LHCN-M2 (cell line): ENCODE measurements at regions not wholly inside any gene's neighbourhood (a gene's known extent, or its start where the extent isn't known, plus 50 kb on each side); places are given as distances from the start of the nearest gene placed in this dataset.
"Not testable (repeated sequence)": the region's sequence is repeated elsewhere in the genome, so short reads cannot be mapped to it uniquely, and the experiment has no call there.

Experiments used
- DNase-seq: peaks from one replicate; pipeline ENCODE4 v3.0.0-alpha.2; 2012; ENCODE audit warnings: low read depth

GRCh38 chr2:77834360-77835002 is 312.3 kb upstream of the LRRTM4 start:
- DNase-seq = peak; percentile 4

GRCh38 chr2:77838441-77838840 is 316.3 kb upstream of the LRRTM4 start:
- DNase-seq = no peak

GRCh38 chr2:77839102-77839501 is 316.9 kb upstream of the LRRTM4 start:
- DNase-seq = no peak

DNA sequence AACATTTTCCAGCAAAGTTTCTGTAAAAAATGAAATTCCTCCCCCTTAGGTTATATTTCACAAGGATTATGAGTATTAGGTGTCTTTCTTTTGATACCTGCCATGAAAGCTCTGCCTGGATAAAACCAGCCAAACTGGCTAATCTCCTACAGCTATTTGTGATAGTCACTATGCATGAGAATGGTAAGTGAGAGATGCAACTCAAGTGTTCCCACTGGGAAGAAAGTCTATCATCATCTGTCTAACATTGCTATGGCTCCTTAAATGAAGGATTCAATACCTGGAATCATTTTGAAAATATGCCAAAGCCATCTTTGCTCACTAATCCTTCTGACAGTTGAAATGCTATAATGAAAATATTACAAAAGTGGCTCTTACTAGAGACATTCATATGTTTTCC is 339.9 kb upstream of the LRRTM4 start:
- no peak for DNase-seq

DNA sequence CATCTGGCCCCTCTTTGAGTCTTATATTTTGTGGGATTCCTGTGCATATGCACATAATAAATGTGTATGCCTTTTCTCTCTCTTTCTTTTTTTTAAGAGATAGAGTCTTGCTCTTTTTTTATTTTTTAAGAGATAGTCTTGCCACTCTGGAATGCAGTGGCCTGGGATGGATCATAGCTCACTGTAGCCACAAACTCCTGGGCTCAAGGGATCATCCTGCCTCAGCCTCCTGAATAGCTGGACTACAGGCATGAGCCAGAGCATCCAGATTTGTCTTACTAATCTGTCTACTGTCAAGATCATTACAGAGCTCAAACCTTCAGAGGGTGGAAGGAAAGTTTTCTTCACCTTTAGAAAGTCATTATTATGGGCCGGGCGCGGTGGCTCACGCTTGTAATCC is 342.2 kb upstream of the LRRTM4 start:
- no peak for DNase-seq

DNA sequence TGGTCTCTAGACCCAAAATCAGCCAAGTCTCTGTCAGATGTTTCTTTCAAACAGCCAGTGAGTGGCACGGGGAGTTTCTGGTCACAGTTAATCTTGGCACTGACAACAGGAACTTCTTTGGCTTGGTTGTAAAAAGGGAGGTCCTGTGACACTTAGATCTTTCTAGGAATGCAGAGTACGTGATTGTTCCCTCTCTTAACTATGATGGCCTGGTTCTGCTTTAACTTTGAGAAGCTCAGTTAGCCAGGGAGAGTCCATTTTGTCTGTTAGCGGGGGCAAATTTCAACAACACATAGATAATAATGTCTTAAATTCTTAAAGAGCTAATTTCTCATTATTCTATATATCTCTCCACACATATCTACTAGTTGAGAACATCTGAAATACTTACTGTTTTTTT is 344.5 kb upstream of the LRRTM4 start:
- DNase-seq = no peak

DNA sequence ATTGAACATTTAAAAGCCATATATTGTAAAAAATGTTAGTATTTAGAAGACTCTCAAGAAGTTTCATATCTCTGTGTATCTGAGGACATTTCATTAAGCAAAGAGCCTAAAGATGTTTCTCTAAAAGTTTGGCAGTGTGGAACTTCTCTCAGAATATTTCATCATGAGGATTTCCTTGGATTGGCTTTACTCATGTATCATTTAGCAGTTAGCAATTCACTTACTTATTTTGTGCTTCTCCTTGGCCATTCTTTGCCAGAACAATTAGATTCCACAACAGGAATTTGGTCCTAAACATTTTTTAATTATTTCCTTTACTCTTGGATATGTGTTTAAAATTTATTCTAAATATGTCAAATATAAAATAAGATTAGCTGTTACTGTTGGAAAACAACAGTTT is 345.0 kb upstream of the LRRTM4 start:
- DNase-seq = no peak

- no peak for DNase-seq
Measured at GRCh38 chr2:77873506-77873905, 351.3 kb upstream of the LRRTM4 start.

DNA sequence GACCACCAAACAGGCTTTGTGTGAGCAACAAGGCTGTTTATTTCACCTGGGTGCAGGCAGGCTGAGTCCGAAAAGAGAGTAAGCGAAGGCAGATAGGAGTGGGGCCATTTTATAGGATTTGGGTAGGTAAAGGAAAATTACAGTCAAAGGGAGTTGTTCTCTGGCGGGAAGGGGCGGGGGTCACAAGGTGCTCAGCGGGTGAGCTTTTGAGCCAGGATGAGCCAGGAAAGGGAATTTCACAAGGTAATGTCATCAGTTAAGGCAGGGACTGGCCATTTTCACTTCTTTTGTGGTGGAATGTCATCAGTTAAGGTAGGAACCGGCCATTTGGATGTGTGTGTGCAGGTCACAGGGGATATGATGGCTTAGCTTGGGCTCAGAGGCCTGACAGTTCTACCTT is 378.0 kb upstream of the LRRTM4 start:
- DNase-seq = not testable (repeated sequence)

DNA sequence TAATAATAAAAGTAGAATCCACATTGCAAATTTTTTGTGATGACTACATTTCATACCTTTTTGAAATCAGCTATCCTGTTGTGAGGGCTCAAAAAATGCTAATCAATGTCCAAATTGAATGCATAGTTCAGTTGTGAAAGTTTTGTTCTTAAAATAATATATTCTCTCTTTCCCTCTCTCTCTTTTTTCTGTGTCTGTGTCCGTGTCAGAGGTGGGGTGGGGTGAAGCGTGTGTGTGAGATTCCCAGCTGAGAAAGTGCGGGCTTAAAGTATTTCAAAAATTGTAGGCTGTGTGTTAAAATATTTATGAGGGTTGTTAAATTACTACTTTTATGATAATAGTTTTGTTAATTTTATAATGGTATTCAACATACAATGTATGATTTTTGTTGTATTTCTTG is 388.0 kb upstream of the LRRTM4 start:
- DNase-seq = no peak

- DNase-seq = no peak
Measured at GRCh38 chr2:77920838-77921366, 398.7 kb upstream of the LRRTM4 start.

- DNase-seq = no peak
Measured at GRCh38 chr2:77922567-77922966, 400.4 kb upstream of the LRRTM4 start.

- no peak for DNase-seq
Measured at GRCh38 chr2:77937366-77937765, 415.2 kb upstream of the LRRTM4 start.

DNA sequence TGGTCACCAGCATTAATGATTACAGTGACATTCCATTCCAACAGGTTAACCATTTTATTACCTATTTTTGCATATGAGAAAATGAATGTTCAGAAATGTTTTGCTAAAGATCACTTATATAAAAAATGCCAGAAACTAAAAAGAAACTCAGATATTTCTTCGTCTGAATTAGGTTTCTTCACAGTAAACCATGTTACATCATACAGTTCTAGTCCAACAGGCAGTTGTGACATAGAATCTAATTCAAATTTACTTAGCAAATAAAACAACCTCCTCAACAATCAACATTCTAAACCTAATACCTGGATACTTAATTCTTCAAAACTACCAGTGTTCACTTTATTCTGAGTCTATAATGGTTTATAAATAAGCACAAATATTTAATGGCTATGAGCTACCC is 416.3 kb upstream of the LRRTM4 start:
- DNase-seq = no peak

DNA sequence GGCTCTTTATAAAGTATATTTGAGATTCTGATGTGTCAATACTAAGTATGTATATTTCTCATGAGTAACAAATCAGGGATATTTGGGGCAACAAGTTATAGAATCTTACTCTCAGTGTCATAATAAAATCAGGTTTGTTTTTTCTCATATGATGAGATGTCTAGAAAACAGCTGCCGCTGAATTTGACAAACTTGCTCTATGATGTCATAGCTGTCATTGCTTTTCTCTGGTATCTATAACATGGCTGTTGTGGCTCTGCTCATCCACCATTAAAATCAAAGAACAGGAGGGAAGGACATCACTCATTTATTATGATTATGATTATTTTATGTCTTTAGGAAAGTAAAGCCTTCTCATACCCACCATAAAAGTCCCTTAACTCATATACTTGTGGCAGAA is 417.2 kb upstream of the LRRTM4 start:
- no peak for DNase-seq

DNA sequence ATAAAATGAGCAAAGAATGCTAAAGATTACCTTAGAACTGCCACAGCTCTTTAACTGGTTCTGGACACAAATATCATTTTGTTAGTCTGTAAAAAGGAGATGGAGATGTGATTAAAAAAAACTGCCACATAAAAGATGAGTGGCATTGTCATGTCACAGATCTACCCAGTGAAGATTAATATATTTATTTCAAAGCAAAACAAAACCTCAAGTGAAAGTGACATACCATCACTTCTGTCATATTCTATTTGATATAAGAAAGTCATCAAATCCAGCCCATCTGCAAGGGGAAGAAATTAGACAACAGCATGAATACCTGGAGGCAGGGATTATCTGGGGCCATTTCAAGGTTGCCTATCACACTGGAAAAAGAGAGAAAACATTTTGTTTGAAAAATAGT is 417.6 kb upstream of the LRRTM4 start:
- no peak for DNase-seq

- no peak for DNase-seq
Measured at GRCh38 chr2:77954931-77955330, 432.8 kb upstream of the LRRTM4 start.

GRCh38 chr2:77962943-77963342 is 440.8 kb upstream of the LRRTM4 start:
- DNase-seq = no peak

- no peak for DNase-seq
Measured at GRCh38 chr2:77977471-77978063, 455.4 kb upstream of the LRRTM4 start.

DNA sequence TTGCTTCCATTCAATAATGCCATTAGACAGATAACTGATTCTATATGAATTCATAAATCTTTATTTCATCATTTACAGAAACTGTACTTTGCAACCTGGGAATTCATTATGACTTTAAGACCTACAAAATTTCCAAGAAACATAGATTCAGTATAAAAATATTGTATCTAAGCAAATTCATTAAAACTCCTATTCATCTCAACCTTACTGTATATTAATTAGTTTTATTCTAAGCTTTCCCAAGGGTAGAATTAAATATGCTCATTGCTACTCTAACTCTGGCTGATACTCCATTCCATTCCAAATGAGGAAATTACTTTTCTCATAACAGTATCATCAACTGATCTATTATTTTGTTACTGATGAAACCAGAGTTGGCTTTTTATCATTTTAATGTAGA is 473.0 kb upstream of the LRRTM4 start:
- DNase-seq = no peak

DNA sequence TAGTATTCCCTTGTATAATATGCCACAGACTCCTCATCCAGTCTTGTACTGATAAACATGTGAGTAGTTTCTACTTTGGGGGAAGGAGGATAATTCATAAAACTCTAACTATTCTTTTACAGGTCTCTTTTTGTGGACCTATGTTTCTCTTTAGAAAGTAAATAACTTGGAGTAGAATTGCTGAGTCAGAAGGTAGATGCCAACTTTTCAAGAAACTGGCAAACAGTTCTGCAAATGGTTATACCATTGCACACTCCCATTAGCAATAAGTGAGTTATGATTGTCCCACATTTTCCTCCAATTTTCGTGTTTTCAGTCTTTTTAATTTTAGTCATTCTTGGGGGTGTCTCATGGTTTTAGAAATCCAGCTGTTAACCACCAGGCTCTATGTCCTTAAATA is 477.2 kb upstream of the LRRTM4 start:
- no peak for DNase-seq

GRCh38 chr2:78009289-78009688 is 487.1 kb upstream of the LRRTM4 start:
- no peak for DNase-seq

DNA sequence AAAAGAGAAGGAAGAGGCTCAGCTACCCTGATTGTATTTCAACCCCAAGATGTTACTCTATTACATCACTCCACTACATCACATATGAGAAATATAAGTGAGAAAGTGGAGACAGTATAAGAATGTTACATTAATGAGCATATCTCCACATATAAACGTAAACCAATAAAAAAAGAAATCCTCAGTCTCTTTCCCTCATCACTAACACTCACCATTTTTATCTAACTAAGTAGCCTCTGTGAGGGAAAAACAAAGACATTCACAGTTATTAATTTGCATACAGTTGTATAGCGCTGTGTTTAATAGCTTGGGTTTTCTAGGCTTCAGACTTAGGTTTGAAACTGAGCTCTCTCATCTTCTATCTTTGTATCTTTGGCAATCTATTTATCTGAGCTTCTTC is 489.1 kb upstream of the LRRTM4 start:
- DNase-seq = no peak

GRCh38 chr2:78020491-78020890 is 498.3 kb upstream of the LRRTM4 start:
- DNase-seq = no peak
